Hepatocyte (in vitro differentiated cells): ENCODE measurements at regions not wholly inside any gene's neighbourhood (a gene's known extent, or its start where the extent isn't known, plus 50 kb on each side); places are given as distances from the start of the nearest gene placed in this dataset.

Experiments
- DNase-seq: peaks from one replicate; pipeline ENCODE4 v3.0.0-alpha.2; 2016; ENCODE audit warnings: low spot score
- H2AFZ ChIP-seq: fragments of 200-600 bp; sonication (generic); 2 replicates; pipeline ENCODE4 v1.6.0; 2016; ENCODE audit warnings: antibody characterized with exemption, mild to moderate bottlenecking
- H3K27ac ChIP-seq: fragments of 200-600 bp; sonication (generic); 2 replicates; pipeline ENCODE4 v1.5.1; 2016; ENCODE audit warnings: mild to moderate bottlenecking
- H3K27me3 ChIP-seq: fragments of 200-600 bp; sonication (generic); 2 replicates; pipeline ENCODE4 v1.6.1; 2016
- H3K36me3 ChIP-seq: fragments of 200-600 bp; sonication (generic); replicated peaks from 2 replicates; pipeline ENCODE4 v1.5.1; 2016; ENCODE audit warnings: low read depth; ENCODE audit not compliant: insufficient read depth
- H3K4me1 ChIP-seq: fragments of 200-600 bp; sonication (generic); 2 replicates; pipeline ENCODE4 v1.5.1; 2016; ENCODE audit warnings: mild to moderate bottlenecking, moderate library complexity; ENCODE audit not compliant: insufficient read depth
- H3K4me2 ChIP-seq: fragments of 200-600 bp; sonication (generic); 2 replicates; pipeline ENCODE4 v1.6.0; 2016
- H3K4me3 ChIP-seq: fragments of 200-600 bp; sonication (generic); 2 replicates; pipeline ENCODE4 v1.5.1; 2016; ENCODE audit warnings: mild to moderate bottlenecking
- H3K79me2 ChIP-seq: fragments of 200-600 bp; sonication (generic); 2 replicates; pipeline ENCODE4 v1.6.0; 2017; ENCODE audit warnings: mild to moderate bottlenecking
- H3K9me2 ChIP-seq: fragments of 200-600 bp; sonication (generic); replicated peaks from 2 replicates; pipeline ENCODE4 v1.6.0; 2017; ENCODE audit warnings: mild to moderate bottlenecking; ENCODE audit not compliant: insufficient read depth
- H3K9me3 ChIP-seq: fragments of 200-600 bp; sonication (generic); 2 replicates; pipeline ENCODE4 v1.5.1; 2016; ENCODE audit warnings: low read depth, mild to moderate bottlenecking
- H4K20me1 ChIP-seq: fragments of 200-600 bp; sonication (generic); 2 replicates; pipeline ENCODE4 v1.6.0; 2016; ENCODE audit warnings: mild to moderate bottlenecking; ENCODE audit not compliant: insufficient read depth, poor library complexity, severe bottlenecking
- CTCF ChIP-seq: fragments of 200-600 bp; sonication (generic); IDR thresholded peaks from 2 replicates; pipeline ENCODE4 v1.5.1; 2016; ENCODE audit warnings: antibody characterized with exemption, mild to moderate bottlenecking; ENCODE audit not compliant: poor library complexity
- EZH2 ChIP-seq: fragments of 200-600 bp; sonication (generic); IDR thresholded peaks from 2 replicates; pipeline ENCODE4 v1.6.1; 2016; ENCODE audit warnings: antibody characterized with exemption, mild to moderate bottlenecking, borderline replicate concordance
- EZH2phosphoT487 ChIP-seq: fragments of 200-600 bp; sonication (generic); IDR thresholded peaks from one replicate; pipeline ENCODE4 v1.6.1; 2018; ENCODE audit warnings: antibody characterized with exemption, mild to moderate bottlenecking, low read depth, moderate library complexity; ENCODE audit not compliant: unreplicated experiment, severe bottlenecking
- WGBS: methylation state at CpG from one replicate; pipeline ENCODE4 v1.1.6; 2016; ENCODE audit warnings: low lambda C conversion rate; ENCODE audit errors: missing lambda C conversion rate; 5-methylcytosine and 5-hydroxymethylcytosine counted together

DNA sequence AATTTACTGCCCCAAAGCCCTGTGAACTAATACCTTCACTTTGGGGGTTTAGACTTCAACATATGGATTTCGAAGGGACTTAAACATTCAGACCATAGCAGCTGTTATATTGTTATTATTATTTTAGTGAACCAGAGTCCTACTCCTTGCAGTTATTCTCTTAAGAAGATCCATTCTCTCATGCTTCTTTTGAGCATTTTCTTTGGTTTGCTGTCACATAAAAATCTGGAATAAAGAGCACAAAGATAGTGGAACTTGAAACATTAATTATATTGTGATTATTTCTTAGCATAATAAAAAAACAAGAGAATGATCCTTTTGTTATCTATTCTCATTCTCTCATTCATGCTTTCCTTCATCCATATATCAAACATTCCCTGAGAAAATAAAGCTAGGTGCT is 166.4 kb upstream of the GBE1 start:
- 81% methylated on average over 1 of the region's 1 CpG for WGBS
- TF ChIP-seq CTCF (no peak), EZH2 (no peak), EZH2phosphoT487 (no peak)
- no peaks in the 10 kb centered on the region for H3K9me3 ChIP-seq

DNA sequence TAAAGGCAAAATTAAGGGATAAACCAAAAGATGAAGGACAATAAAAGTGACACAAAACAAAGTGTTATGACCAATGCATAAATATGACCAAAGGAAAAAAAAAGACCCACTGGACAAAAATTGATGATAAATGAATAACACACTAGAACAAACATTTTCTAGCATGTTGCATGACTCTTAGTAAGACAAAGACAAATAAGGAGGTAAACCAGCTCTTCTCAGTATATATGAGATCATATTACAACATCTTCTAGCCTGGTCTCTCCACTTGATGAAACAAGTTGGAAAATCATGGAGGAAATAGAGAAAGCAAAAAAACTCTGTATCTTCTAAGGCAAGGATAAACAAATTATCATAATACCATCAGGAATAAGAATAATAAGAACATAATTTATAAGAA is 163.9 kb upstream of the GBE1 start:
- TF ChIP-seq EZH2 (no peak), CTCF (no peak), EZH2phosphoT487 (no peak)
- no peaks in the 10 kb centered on the region for H3K27me3 ChIP-seq

More for the DNA sequence above, 166.4 kb upstream of the GBE1 start:
- no peak overlapping the region for H3K27ac ChIP-seq
- no peak overlapping the region for H3K4me3 ChIP-seq
- H3K4me1 ChIP-seq: no peaks in the 10 kb centered on the region
- no peak for DNase-seq
- H3K79me2 ChIP-seq: no peaks in the 10 kb centered on the region
- no peak overlapping the region for H3K4me2 ChIP-seq
- no peaks in the 10 kb centered on the region for H3K27me3 ChIP-seq
- H3K36me3 ChIP-seq: no peaks in the 10 kb centered on the region
- H2AFZ ChIP-seq: no peak overlapping the region
- no peaks in the 10 kb centered on the region for H4K20me1 ChIP-seq
- no peaks in the 10 kb centered on the region for H3K9me2 ChIP-seq

GRCh38 chr3:81923038-81923437 is 161.6 kb upstream of the GBE1 start:
- Histone ChIP-seq H3K27me3 (no peaks in the 10 kb centered on the region), H2AFZ (no peak overlapping the region), H3K9me3 (no peaks in the 10 kb centered on the region), H3K4me3 (no peak overlapping the region), H3K4me2 (no peak overlapping the region), H4K20me1 (no peaks in the 10 kb centered on the region), H3K36me3 (no peaks in the 10 kb centered on the region), H3K79me2 (no peaks in the 10 kb centered on the region), H3K9me2 (no peaks in the 10 kb centered on the region), H3K4me1 (peaks cover 6% of the 10 kb centered on the region), H3K27ac (no peak overlapping the region)
- 96% methylated on average over 2 of the region's 2 CpGs for WGBS
- no peak for TF ChIP-seq EZH2
- no peak for TF ChIP-seq CTCF
- no peak for TF ChIP-seq EZH2phosphoT487
- DNase-seq: no peak

More for the DNA sequence above, 163.9 kb upstream of the GBE1 start:
- no peaks in the 10 kb centered on the region for H3K79me2 ChIP-seq
- H3K27ac ChIP-seq: no peak overlapping the region
- H4K20me1 ChIP-seq: no peaks in the 10 kb centered on the region
- DNase-seq: no peak
- no peaks in the 10 kb centered on the region for H3K9me2 ChIP-seq
- H3K4me3 ChIP-seq: no peak overlapping the region
- no peaks in the 10 kb centered on the region for H3K36me3 ChIP-seq
- no peak overlapping the region for H2AFZ ChIP-seq
- no peaks in the 10 kb centered on the region for H3K9me3 ChIP-seq
- no peak overlapping the region for H3K4me2 ChIP-seq
- peaks cover 6% of the 10 kb centered on the region for H3K4me1 ChIP-seq

GRCh38 chr3:81922404-81922803 is 161.0 kb upstream of the GBE1 start:
- no peaks in the 10 kb centered on the region for H3K79me2 ChIP-seq
- no peak for TF ChIP-seq EZH2
- no peak overlapping the region for H2AFZ ChIP-seq
- H3K4me1 ChIP-seq: peaks cover 6% of the 10 kb centered on the region
- no peaks in the 10 kb centered on the region for H3K27me3 ChIP-seq
- WGBS: 97% methylated on average over 1 of the region's 1 CpG
- no peaks in the 10 kb centered on the region for H4K20me1 ChIP-seq
- no peaks in the 10 kb centered on the region for H3K9me3 ChIP-seq
- no peak overlapping the region for H3K27ac ChIP-seq
- H3K9me2 ChIP-seq: no peaks in the 10 kb centered on the region
- no peak overlapping the region for H3K4me3 ChIP-seq
- DNase-seq: no peak
- H3K36me3 ChIP-seq: no peaks in the 10 kb centered on the region
- H3K4me2 ChIP-seq: no peak overlapping the region
